Bronchial epithelial cell (primary cell): ENCODE measurements at regions not wholly inside any gene's neighbourhood (a gene's known extent, or its start where the extent isn't known, plus 50 kb on each side); places are given as distances from the start of the nearest gene placed in this dataset.

Source experiments
- DNase-seq: peaks from one replicate; pipeline ENCODE4 v3.0.0-alpha.2; 2010; ENCODE audit warnings: low read depth
- FAIRE-seq: peaks from 2 replicates; lab custom pipeline; 2011; peaks lifted over from hg19 to GRCh38; lab: Jason Lieb, UNC
- H3K27me3 ChIP-seq: 2 replicates; pipeline ENCODE4 v1.5.1; 2011; ENCODE audit warnings: low read length; ENCODE audit not compliant: control insufficient read depth, insufficient read depth
- H3K36me3 ChIP-seq: 2 replicates; pipeline ENCODE4 v1.5.1; 2011; ENCODE audit warnings: low read length; ENCODE audit not compliant: control insufficient read depth, insufficient read depth
- H3K4me3 ChIP-seq: 2 replicates; pipeline ENCODE4 v1.5.1; 2011; ENCODE audit warnings: mild to moderate bottlenecking, low read depth, low read length, control low read depth
- TF ChIP-seq, protein P1 (sequence below): IDR thresholded peaks from 2 replicates; pipeline ENCODE4 v1.5.1; 2011; ENCODE audit warnings: mild to moderate bottlenecking, moderate library complexity, low read length, control low read depth, inconsistent platforms; ENCODE audit not compliant: insufficient read depth, severe bottlenecking

DNA sequence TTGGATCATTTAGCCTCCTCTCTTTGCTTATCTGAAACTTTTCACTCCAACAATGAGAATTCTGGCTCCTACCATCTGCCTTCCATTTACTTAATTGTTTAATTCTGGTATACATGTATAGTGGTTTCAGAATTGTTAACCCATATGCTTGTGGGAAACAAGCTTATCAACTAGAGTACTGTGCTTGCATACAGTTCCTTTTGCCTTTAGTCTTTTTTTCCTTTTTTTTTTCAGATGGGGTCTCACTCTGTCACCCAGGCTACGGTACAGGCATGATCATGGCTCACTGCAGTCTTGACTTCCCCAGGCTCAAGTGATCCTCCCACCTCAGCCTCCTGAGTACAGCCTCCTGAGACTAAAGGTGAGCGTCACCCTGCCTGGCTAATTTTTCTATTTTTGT is 153.8 kb upstream of the LHX5 start:
- H3K27me3 ChIP-seq, result no peaks in the 10 kb centered on the region
- DNase-seq (no peak), FAIRE-seq (no peak)
- no peaks in the 10 kb centered on the region for H3K36me3 ChIP-seq
- TF ChIP-seq, protein P1, sequence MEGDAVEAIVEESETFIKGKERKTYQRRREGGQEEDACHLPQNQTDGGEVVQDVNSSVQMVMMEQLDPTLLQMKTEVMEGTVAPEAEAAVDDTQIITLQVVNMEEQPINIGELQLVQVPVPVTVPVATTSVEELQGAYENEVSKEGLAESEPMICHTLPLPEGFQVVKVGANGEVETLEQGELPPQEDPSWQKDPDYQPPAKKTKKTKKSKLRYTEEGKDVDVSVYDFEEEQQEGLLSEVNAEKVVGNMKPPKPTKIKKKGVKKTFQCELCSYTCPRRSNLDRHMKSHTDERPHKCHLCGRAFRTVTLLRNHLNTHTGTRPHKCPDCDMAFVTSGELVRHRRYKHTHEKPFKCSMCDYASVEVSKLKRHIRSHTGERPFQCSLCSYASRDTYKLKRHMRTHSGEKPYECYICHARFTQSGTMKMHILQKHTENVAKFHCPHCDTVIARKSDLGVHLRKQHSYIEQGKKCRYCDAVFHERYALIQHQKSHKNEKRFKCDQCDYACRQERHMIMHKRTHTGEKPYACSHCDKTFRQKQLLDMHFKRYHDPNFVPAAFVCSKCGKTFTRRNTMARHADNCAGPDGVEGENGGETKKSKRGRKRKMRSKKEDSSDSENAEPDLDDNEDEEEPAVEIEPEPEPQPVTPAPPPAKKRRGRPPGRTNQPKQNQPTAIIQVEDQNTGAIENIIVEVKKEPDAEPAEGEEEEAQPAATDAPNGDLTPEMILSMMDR, result no peak
- H3K4me3 ChIP-seq, result no peak overlapping the region

GRCh38 chr12:113622410-113622809 is 150.7 kb upstream of the LHX5 start:
- H3K27me3 ChIP-seq, result no peaks in the 10 kb centered on the region
- TF ChIP-seq, protein P1, result no peak
- no peaks in the 10 kb centered on the region for H3K36me3 ChIP-seq
- H3K4me3 ChIP-seq, result no peak overlapping the region
- FAIRE-seq (no peak), DNase-seq (no peak)

DNA sequence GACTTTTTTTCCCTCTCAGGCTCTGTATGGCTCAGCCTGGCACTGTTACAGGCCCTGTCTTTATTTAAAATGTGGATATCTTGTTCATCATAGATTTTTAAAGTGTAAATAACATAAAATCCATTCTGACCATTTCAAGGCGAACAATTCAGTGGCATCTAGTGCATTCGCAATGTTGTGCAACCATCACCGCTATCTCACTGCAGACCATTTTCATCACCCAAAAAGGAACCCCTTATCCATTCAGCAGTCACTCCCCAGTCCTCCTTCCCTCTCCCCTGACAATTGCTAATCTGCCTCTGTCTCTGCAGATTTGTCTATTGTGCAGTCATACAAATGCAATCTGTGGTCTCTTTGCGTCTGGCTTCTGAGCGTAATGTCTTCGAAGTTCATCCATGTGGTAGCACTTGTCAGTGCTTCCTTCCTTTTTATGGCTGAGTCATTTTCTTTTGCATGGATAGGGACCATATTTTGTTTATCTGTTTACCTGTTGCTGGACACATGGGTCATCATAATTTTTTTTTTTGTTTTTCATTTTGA is 148.8 kb upstream of the LHX5 start:
- FAIRE-seq, result no peak

DNA sequence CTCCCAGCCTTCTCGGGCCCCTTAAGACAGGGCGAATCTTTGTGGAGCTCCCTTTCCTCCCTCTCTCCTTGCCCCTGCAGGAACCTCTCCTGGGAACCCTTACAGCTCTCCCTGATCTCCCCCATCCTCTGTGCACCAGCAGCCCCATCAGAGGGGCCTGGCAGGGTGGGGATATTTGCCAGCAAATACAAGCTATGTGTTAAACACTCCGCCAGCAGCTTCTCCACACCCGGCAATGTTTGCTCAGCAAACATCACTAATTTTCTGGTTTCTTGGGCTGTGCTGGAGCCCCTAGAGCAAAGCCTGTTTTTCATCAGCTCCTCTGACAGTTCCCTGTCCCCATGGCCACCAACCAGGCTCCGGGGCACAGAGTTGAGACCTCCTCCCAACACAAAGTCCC is 147.5 kb upstream of the LHX5 start:
- no peaks in the 10 kb centered on the region for H3K27me3 ChIP-seq
- no peak for DNase-seq
- FAIRE-seq, result no peak
- H3K36me3 ChIP-seq, result no peaks in the 10 kb centered on the region
- no peak overlapping the region for H3K4me3 ChIP-seq
- TF ChIP-seq, protein P1, result no peak

More for the DNA sequence above, 148.8 kb upstream of the LHX5 start:
- H3K27me3 ChIP-seq, result no peaks in the 10 kb centered on the region
- no peak for DNase-seq
- TF ChIP-seq, protein P1, result no peak
- H3K4me3 ChIP-seq, result no peak overlapping the region
- no peaks in the 10 kb centered on the region for H3K36me3 ChIP-seq

DNA sequence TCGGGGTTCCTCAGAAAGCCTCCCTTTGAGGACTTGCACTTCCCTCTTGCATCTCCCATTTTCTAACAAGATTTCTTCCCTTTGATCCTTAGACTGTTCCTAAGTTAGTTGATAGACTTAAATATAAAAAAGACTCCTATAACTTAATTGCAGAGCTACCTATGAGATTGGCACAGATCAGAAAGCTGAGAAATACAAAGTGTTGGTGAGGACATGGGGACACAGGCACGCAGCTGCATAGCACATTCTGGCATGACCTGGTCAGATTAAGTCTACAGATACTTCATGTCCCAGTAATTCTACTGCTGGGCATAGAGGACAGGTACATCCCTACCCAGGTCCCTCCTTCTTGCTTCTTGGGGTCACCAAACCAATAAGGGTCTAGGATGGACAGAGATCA is 141.7 kb upstream of the LHX5 start:
- DNase-seq (no peak), FAIRE-seq (no peak)
- Histone ChIP-seq H3K27me3 (no peaks in the 10 kb centered on the region), H3K36me3 (no peaks in the 10 kb centered on the region), H3K4me3 (no peak overlapping the region)
- TF ChIP-seq, protein P1, result no peak

- TF ChIP-seq, protein P1, result no peak
- DNase-seq, result no peak
- Histone ChIP-seq H3K27me3 (no peaks in the 10 kb centered on the region), H3K36me3 (no peaks in the 10 kb centered on the region), H3K4me3 (no peak overlapping the region)
- no peak for FAIRE-seq
Observed at GRCh38 chr12:113612793-113613192, 141.1 kb upstream of the LHX5 start.
